GM12878 (cell line): ENCODE measurements at regions not wholly inside any gene's neighbourhood (a gene's known extent, or its start where the extent isn't known, plus 50 kb on each side); places are given as distances from the start of the nearest gene placed in this dataset.
"Not testable (repeated sequence)": the region's sequence is repeated elsewhere in the genome, so short reads cannot be mapped to it uniquely, and the experiment has no call there.

Experiments used
- ATAC-seq: fragments of 200-7000 bp; cut with Tn5 transposase; 3 replicates; pipeline ENCODE4 v1.9.1; 2020; ENCODE audit warnings: mild to moderate bottlenecking, moderate library complexity
- BruUV-seq: library from RNA; stranded (reverse); fragments of 400-500 nt; replicated peaks from 2 replicates; lab custom pipeline; 2021; lab: Mats Ljungman, UMichigan
- CTCF ChIA-PET: fragments of 300-600 bp; sonication (Branson Sonifier 250); formaldehyde crosslinking; extraction: SDS; loops from one replicate; lab custom pipeline; 2021; ENCODE audit warnings: inconsistent platforms; lab: Yijun Ruan, JAX
- POLR2A ChIA-PET: fragments of 350-600 bp; formaldehyde crosslinking; extraction: SDS; loops from one replicate; lab custom pipeline; 2021; ENCODE audit warnings: inconsistent platforms; lab: Charles Lee
- RAD21 ChIA-PET: fragments of 300-600 bp; sonication (Branson Sonifier 250); formaldehyde crosslinking; loops from one replicate; lab custom pipeline; 2023; ENCODE audit warnings: antibody characterized with exemption; ENCODE audit not compliant: unreplicated experiment; lab: Charles Lee
- SMC1A ChIA-PET: fragments of 300-600 bp; sonication (Branson Sonifier 250); formaldehyde crosslinking; loops from one replicate; lab custom pipeline; 2023; ENCODE audit not compliant: unreplicated experiment, uncharacterized antibody; lab: Charles Lee
- DNase-seq: peaks from one replicate; pipeline ENCODE4 v3.0.0-alpha.2; 2011; ENCODE audit warnings: low read depth, low spot score
- FAIRE-seq: peaks from 3 replicates; lab custom pipeline; 2011; peaks lifted over from hg19 to GRCh38; lab: Jason Lieb, UNC
- H2AFZ ChIP-seq: 2 replicates; pipeline ENCODE4 v1.6.0; 2011; ENCODE audit warnings: low read depth, low read length, control low read depth; ENCODE audit not compliant: control insufficient read depth
- H3K27ac ChIP-seq: 2 replicates; pipeline ENCODE4 v1.5.1; 2011; ENCODE audit warnings: control low read depth; ENCODE audit not compliant: control insufficient read depth, insufficient read depth
- H3K27me3 ChIP-seq, 2 experiments: replicated peaks in 1 of 2; 2 replicates each; pipeline versions ENCODE4 v1.6.0 to v1.6.1; 2011; ENCODE audit warnings: low read length in 1 of 2; ENCODE audit not compliant: control insufficient read depth in 2 of 2, insufficient read depth in 2 of 2
- H3K36me3 ChIP-seq, 2 experiments: 2 replicates each; pipeline ENCODE4 v1.5.1; 2011; ENCODE audit warnings: low read length in 1 of 2; ENCODE audit not compliant: control insufficient read depth in 2 of 2, insufficient read depth in 2 of 2
- H3K4me1 ChIP-seq: 2 replicates; pipeline ENCODE4 v1.6.1; 2011; ENCODE audit warnings: mild to moderate bottlenecking, low read length, moderate library complexity, mixed read lengths; ENCODE audit not compliant: control insufficient read depth, insufficient read depth
- H3K4me2 ChIP-seq: 2 replicates; pipeline ENCODE4 v1.6.0; 2011; ENCODE audit warnings: control low read depth; ENCODE audit not compliant: control insufficient read depth, insufficient read depth
- H3K4me3 ChIP-seq: fragments of 200-600 bp; sonication (generic); 2 replicates; pipeline ENCODE4 v1.5.1; 2016
- H3K79me2 ChIP-seq: 2 replicates; pipeline ENCODE4 v1.6.0; 2011; ENCODE audit warnings: low read length; ENCODE audit not compliant: control insufficient read depth, insufficient read depth
- H3K9ac ChIP-seq: 2 replicates; pipeline ENCODE4 v1.8.0; 2011; ENCODE audit warnings: low read length, control low read depth, mixed read lengths; ENCODE audit not compliant: control insufficient read depth, insufficient read depth
- H3K9me3 ChIP-seq: replicated peaks from 3 replicates; pipeline ENCODE4 v1.5.1; 2011; ENCODE audit warnings: mild to moderate bottlenecking, low read length; ENCODE audit not compliant: control insufficient read depth, insufficient read depth
- H4K20me1 ChIP-seq: 2 replicates; pipeline ENCODE4 v1.6.0; 2011; ENCODE audit not compliant: control insufficient read depth, insufficient read depth
- ZNF687 ChIP-seq: fragments of 450-650 bp; IDR thresholded peaks from 2 replicates; pipeline ENCODE4 v1.6.1; 2017; ENCODE audit warnings: mild to moderate bottlenecking, moderate library complexity
- WGBS: methylation state at CpG from one replicate; pipeline ENCODE4 v1.1.6; 2016; ENCODE audit warnings: low lambda C conversion rate; ENCODE audit not compliant: insufficient replicate concordance, insufficient coverage; ENCODE audit errors: missing lambda C conversion rate; 5-methylcytosine and 5-hydroxymethylcytosine counted together
- in situ Hi-C: fragments of 300-500 bp; cut with MboI; formaldehyde crosslinking; loops from 9 replicates; pipeline ENCODE4 v1.14.3; 2018; ENCODE audit warnings: mixed read lengths
- intact Hi-C: fragments of 100-400 bp; cut with micrococcal nuclease; formaldehyde crosslinking; loops from one replicate; pipeline ENCODE4 v1.14.2; 2022; ENCODE audit not compliant: unreplicated experiment
- TF ChIP-seq, protein P1 (sequence below): fragments of 150-350 bp; IDR thresholded peaks from 2 replicates; pipeline ENCODE4 v1.6.1; 2016; ENCODE audit warnings: low read depth, low read length

DNA sequence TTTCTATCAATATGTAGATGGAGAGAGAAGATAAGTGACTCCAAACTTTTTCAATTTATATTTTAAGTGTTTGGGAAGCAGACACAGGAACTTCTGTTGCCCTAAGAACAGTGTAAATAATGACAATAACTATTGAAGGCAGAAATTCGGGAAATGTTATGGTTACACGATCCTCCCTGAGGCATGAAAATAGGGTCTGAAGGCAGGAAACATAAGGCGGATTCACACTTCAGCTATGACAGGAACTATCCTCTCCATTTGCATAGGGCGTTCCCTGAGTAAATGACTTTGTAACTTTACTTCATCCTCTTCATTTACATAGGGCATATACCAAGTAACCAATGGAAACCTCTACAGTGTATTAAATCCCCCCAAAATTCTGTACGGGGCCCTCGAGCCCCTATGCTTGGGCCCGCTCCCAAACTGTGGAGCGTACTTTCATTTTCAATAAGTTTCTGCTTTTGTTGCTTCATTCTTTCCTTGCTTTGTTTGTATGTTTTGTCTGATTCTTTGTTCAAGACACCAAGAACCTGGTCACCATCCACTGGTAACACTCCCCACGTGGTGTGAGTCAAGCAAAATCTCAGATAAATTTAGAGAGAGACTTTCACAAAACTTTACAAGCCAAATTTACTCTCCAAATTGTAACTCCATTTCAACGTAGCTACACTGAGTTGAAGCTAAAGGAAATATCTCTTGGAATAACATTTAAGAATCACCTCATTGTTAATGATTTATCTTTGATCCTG, 2504.3 kb downstream of the ARAP2 start (continued):
- TF ChIP-seq ZNF687, result no peak
- TF ChIP-seq, protein P1, sequence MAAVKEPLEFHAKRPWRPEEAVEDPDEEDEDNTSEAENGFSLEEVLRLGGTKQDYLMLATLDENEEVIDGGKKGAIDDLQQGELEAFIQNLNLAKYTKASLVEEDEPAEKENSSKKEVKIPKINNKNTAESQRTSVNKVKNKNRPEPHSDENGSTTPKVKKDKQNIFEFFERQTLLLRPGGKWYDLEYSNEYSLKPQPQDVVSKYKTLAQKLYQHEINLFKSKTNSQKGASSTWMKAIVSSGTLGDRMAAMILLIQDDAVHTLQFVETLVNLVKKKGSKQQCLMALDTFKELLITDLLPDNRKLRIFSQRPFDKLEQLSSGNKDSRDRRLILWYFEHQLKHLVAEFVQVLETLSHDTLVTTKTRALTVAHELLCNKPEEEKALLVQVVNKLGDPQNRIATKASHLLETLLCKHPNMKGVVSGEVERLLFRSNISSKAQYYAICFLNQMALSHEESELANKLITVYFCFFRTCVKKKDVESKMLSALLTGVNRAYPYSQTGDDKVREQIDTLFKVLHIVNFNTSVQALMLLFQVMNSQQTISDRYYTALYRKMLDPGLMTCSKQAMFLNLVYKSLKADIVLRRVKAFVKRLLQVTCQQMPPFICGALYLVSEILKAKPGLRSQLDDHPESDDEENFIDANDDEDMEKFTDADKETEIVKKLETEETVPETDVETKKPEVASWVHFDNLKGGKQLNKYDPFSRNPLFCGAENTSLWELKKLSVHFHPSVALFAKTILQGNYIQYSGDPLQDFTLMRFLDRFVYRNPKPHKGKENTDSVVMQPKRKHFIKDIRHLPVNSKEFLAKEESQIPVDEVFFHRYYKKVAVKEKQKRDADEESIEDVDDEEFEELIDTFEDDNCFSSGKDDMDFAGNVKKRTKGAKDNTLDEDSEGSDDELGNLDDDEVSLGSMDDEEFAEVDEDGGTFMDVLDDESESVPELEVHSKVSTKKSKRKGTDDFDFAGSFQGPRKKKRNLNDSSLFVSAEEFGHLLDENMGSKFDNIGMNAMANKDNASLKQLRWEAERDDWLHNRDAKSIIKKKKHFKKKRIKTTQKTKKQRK, result no peak

GRCh38 chr4:33740871-33741270, 2503.4 kb downstream of the ARAP2 start:
- peak; percentile 37; the same call in 2 of the 3 replicates for ATAC-seq
- H4K20me1 ChIP-seq, H3K4me2 ChIP-seq, intact Hi-C loops, POLR2A ChIA-PET, H3K4me3 ChIP-seq, H3K9ac ChIP-seq, H3K27me3 ChIP-seq, DNase-seq, RAD21 ChIA-PET, FAIRE-seq, BruUV-seq, H3K79me2 ChIP-seq, H2AFZ ChIP-seq, in situ Hi-C loops, H3K36me3 ChIP-seq, H3K27ac ChIP-seq, H3K9me3 ChIP-seq, H3K4me1 ChIP-seq: not testable (repeated sequence)
- 44% methylated on average over 5 of the region's 5 CpGs for WGBS
- ChIA-PET CTCF (interaction anchor here (1.3 kb wide), 1 partner anchor 8 kb away, joined by 3 read pairs; no protein-coding TSS in a partner anchor), SMC1A (interaction anchor here (0.7 kb wide), 1 partner anchor 13 kb away, joined by 4 read pairs; no protein-coding TSS in a partner anchor)
